A549 (cell line): ENCODE measurements at regions not wholly inside any gene's neighbourhood (a gene's known extent, or its start where the extent isn't known, plus 50 kb on each side); places are given as distances from the start of the nearest gene placed in this dataset.
"Not testable (repeated sequence)": the region's sequence is repeated elsewhere in the genome, so short reads cannot be mapped to it uniquely, and the experiment has no call there.

Experiments used
- ATAC-seq, 2 experiments: fragments of 200-7000 bp in 1 of 2; fragments of >200 bp in 1 of 2; cut with Nextera tagmentation in 1 of 2; cut with Tn5 transposase in 1 of 2; 3 replicates each; pipeline versions ENCODE4 v1.8.0 to v1.9.1; 2018 to 2020; ENCODE audit warnings: mild to moderate bottlenecking in 1 of 2, moderate library complexity in 1 of 2
- CTCF ChIA-PET: fragments of 300-600 bp; sonication (Branson Sonifier 250); formaldehyde crosslinking; extraction: SDS; loops from one replicate; lab custom pipeline; 2021; ENCODE audit warnings: antibody characterized with exemption, inconsistent platforms; lab: Yijun Ruan, JAX
- POLR2A ChIA-PET: fragments of 350-600 bp; formaldehyde crosslinking; extraction: SDS; loops from one replicate; lab custom pipeline; 2021; ENCODE audit warnings: antibody characterized with exemption, inconsistent platforms; lab: Yijun Ruan, JAX
- DNase-seq, 2 experiments: peaks; one replicate each; pipeline versions ENCODE4 v3.0.0 to v3.0.0-alpha.2; 2011 to 2016; ENCODE audit warnings: low read depth in 1 of 2, low spot score in 1 of 2
- FAIRE-seq: peaks from 2 replicates; lab custom pipeline; 2011; peaks lifted over from hg19 to GRCh38; lab: Jason Lieb, UNC
- H3K27ac ChIP-seq, 2 experiments: fragments of >200 bp; sonication (Bioruptor Twin); formaldehyde crosslinking; 3 replicates each; pipeline ENCODE4 v1.5.1; 2016 to 2017
- H3K4me1 ChIP-seq: fragments of >200 bp; sonication (Bioruptor Twin); formaldehyde crosslinking; 3 replicates; pipeline ENCODE4 v1.6.1; 2016
- H3K4me2 ChIP-seq: fragments of >200 bp; sonication (Bioruptor Twin); formaldehyde crosslinking; 3 replicates; pipeline ENCODE4 v1.6.1; 2016
- H3K4me3 ChIP-seq: fragments of >200 bp; sonication (Bioruptor Twin); formaldehyde crosslinking; 3 replicates; pipeline ENCODE4 v1.5.1; 2016
- H3K9me3 ChIP-seq: fragments of >200 bp; sonication (Bioruptor Twin); formaldehyde crosslinking; 3 replicates; pipeline ENCODE4 v1.6.1; 2016
- BHLHE40 ChIP-seq: IDR thresholded peaks from 2 replicates; pipeline ENCODE4 v1.6.1; 2012; ENCODE audit warnings: low read depth, low read length, inconsistent platforms
- CBX2 ChIP-seq: fragments of 200-600 bp; sonication (generic); IDR thresholded peaks from 2 replicates; pipeline ENCODE4 v1.6.1; 2016; ENCODE audit warnings: low read depth, mild to moderate bottlenecking, borderline replicate concordance
- CHD2 ChIP-seq: fragments of 150-350 bp; IDR thresholded peaks from 2 replicates; pipeline ENCODE4 v1.6.1; 2014; ENCODE audit warnings: low read length; ENCODE audit not compliant: partially characterized antibody
- ESRRA ChIP-seq: fragments of 150-350 bp; IDR thresholded peaks from 2 replicates; pipeline ENCODE4 v1.6.1; 2014; ENCODE audit warnings: mild to moderate bottlenecking, low read length, borderline replicate concordance
- FOSL2 ChIP-seq, 2 experiments: fragments of 450-650 bp in 1 of 2; fragments of >200 bp in 1 of 2; sonication (Bioruptor Twin) in 1 of 2; formaldehyde crosslinking; IDR thresholded peaks; 2 replicates each; pipeline versions ENCODE4 v1.5.0 to v1.6.1; 2016 to 2020; ENCODE audit warnings: mild to moderate bottlenecking in 1 of 2, moderate library complexity in 1 of 2
- HEYL ChIP-seq: fragments of 250-450 bp; sonication (Bioruptor Pico); IDR thresholded peaks from 2 replicates; pipeline ENCODE4 v1.8.0; 2021; ENCODE audit warnings: mild to moderate bottlenecking, moderate library complexity
- HOXB13 ChIP-seq: fragments of 250-450 bp; sonication (Bioruptor Pico); IDR thresholded peaks from 2 replicates; pipeline ENCODE4 v1.5.0; 2020; ENCODE audit warnings: low read depth, mild to moderate bottlenecking, moderate library complexity
- HOXB5 ChIP-seq: fragments of 250-450 bp; sonication (Bioruptor Pico); IDR thresholded peaks from 2 replicates; pipeline ENCODE4 v1.5.0; 2020; ENCODE audit warnings: mild to moderate bottlenecking, moderate library complexity
- KDM5A ChIP-seq: fragments of 200-600 bp; sonication (generic); IDR thresholded peaks from 2 replicates; pipeline ENCODE4 v1.6.1; 2016; ENCODE audit warnings: antibody characterized with exemption, mild to moderate bottlenecking
- PBX3 ChIP-seq: IDR thresholded peaks from 2 replicates; pipeline ENCODE4 v1.6.1; 2012
- PHF8 ChIP-seq: fragments of 200-600 bp; sonication (generic); IDR thresholded peaks from 2 replicates; pipeline ENCODE4 v1.6.1; 2016; ENCODE audit warnings: low read depth, mild to moderate bottlenecking, antibody characterized with exemption, moderate library complexity, borderline replicate concordance
- REST ChIP-seq: fragments of 200-600 bp; sonication (generic); IDR thresholded peaks from 2 replicates; pipeline ENCODE4 v1.6.1; 2016; ENCODE audit warnings: antibody characterized with exemption, mild to moderate bottlenecking, moderate library complexity
- SREBF2 ChIP-seq: fragments of 450-650 bp; IDR thresholded peaks from 2 replicates; pipeline ENCODE4 v1.6.1; 2014; ENCODE audit warnings: mild to moderate bottlenecking, moderate library complexity
- USF2 ChIP-seq: fragments of 450-650 bp; IDR thresholded peaks from 2 replicates; pipeline ENCODE4 v1.6.1; 2014; ENCODE audit warnings: antibody characterized with exemption
- ZC3H11A ChIP-seq: fragments of 450-650 bp; IDR thresholded peaks from 2 replicates; pipeline ENCODE4 v1.6.1; 2014; ENCODE audit warnings: antibody characterized with exemption, mild to moderate bottlenecking
- WGBS: methylation state at CpG from one replicate; pipeline ENCODE4 v1.1.6; 2017; ENCODE audit errors: missing lambda C conversion rate; 5-methylcytosine and 5-hydroxymethylcytosine counted together
- TF ChIP-seq, protein P1 (sequence below): fragments of >200 bp; sonication (Bioruptor Twin); formaldehyde crosslinking; IDR thresholded peaks from 3 replicates; pipeline ENCODE4 v1.5.1; 2016
- TF ChIP-seq, protein P2 (sequence below): fragments of 250-450 bp; sonication (Bioruptor Pico); IDR thresholded peaks from 2 replicates; pipeline ENCODE4 v1.5.0; 2021; ENCODE audit warnings: mild to moderate bottlenecking, moderate library complexity, borderline replicate concordance

GRCh38 chr1:213545181-213545580 lies 442.6 kb upstream of the PROX1 start:
- WGBS: 35% methylated on average over 4 of the region's 4 CpGs
- FAIRE-seq: not testable (repeated sequence)

DNA sequence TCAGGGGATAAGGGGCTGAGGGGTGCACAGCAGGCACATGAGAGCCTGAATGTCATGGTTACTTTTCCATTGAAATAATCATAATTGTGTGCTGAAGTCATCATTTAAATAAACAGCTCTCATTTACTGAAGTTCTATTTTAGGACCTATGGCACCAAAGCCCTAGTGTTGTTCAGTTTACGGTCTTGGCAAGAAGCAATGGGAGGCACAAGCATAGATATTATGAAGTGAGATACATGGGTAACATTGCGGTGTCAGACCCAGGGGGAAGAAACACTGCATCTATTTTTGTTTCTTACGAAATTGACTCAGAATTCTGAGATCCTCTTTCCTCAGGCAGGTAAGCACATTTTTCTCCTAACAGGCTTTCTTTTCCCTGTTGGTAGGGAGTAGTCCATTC lies 437.8 kb upstream of the PROX1 start:
- DNase-seq (no peak), FAIRE-seq (no peak)
- Histone ChIP-seq H3K9me3 (no peaks in the 10 kb centered on the region), H3K4me3 (no peak overlapping the region), H3K27ac (no peak overlapping the region)
- POLR2A ChIA-PET: no interaction called here
- WGBS: 48% methylated on average over 3 of the region's 3 CpGs
- TF ChIP-seq REST (no peak), SREBF2 (no peak), PHF8 (no peak), ESRRA (no peak)
- TF ChIP-seq, all 56 proteins: peak for 0
- Histone ChIP-seq H3K4me2 (no peak overlapping the region), H3K4me1 (no peaks in the 10 kb centered on the region)
- CTCF ChIA-PET: no interaction called here
- no peak for ATAC-seq

More at GRCh38 chr1:213545181-213545580, 442.6 kb upstream of the PROX1 start:
- ATAC-seq, POLR2A ChIA-PET, H3K4me1 ChIP-seq, H3K9me3 ChIP-seq, CTCF ChIA-PET, H3K27ac ChIP-seq, DNase-seq, H3K4me3 ChIP-seq, H3K4me2 ChIP-seq: not testable (repeated sequence)
- peak; percentile 9; the same call in 1 of the 2 replicates for TF ChIP-seq ZC3H11A

DNA sequence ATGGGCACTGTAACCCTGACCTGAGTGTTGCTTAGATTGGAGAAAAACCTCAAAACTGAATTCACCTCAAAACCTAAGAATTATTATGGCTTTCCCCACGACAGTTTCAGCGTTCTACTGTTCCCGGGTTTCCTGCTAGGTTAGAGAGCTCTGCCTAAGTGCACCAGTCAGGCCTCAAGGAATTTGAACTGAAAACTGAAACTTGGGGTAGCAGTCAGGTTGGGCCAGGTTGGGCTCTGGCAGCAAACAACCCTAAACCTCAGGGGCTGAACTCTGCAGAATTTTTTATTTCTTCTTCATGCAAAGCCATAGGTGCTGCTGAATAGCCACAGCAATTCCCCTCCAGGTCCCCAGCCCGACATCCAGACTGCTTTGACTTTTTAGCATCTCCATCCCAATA lies 437.0 kb upstream of the PROX1 start:
- Histone ChIP-seq H3K4me2 (no peak overlapping the region), H3K4me1 (no peaks in the 10 kb centered on the region), H3K4me3 (no peak overlapping the region)
- CTCF ChIA-PET: no interaction called here
- no peak for ATAC-seq
- no peak for TF ChIP-seq FOSL2 (IDR thresholded peaks at IDR 0.05)
- no peak for TF ChIP-seq FOSL2 (CRISPR knock-in tag; IDR thresholded peaks at IDR 0.05)
- no peak for TF ChIP-seq HEYL
- TF ChIP-seq HOXB5: no peak
- TF ChIP-seq, protein P1, sequence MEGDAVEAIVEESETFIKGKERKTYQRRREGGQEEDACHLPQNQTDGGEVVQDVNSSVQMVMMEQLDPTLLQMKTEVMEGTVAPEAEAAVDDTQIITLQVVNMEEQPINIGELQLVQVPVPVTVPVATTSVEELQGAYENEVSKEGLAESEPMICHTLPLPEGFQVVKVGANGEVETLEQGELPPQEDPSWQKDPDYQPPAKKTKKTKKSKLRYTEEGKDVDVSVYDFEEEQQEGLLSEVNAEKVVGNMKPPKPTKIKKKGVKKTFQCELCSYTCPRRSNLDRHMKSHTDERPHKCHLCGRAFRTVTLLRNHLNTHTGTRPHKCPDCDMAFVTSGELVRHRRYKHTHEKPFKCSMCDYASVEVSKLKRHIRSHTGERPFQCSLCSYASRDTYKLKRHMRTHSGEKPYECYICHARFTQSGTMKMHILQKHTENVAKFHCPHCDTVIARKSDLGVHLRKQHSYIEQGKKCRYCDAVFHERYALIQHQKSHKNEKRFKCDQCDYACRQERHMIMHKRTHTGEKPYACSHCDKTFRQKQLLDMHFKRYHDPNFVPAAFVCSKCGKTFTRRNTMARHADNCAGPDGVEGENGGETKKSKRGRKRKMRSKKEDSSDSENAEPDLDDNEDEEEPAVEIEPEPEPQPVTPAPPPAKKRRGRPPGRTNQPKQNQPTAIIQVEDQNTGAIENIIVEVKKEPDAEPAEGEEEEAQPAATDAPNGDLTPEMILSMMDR: no peak
- TF ChIP-seq USF2: no peak
- no peak for TF ChIP-seq CHD2
- no peak for TF ChIP-seq CBX2
- TF ChIP-seq BHLHE40: no peak
- TF ChIP-seq PBX3: no peak
- TF ChIP-seq, protein P2, sequence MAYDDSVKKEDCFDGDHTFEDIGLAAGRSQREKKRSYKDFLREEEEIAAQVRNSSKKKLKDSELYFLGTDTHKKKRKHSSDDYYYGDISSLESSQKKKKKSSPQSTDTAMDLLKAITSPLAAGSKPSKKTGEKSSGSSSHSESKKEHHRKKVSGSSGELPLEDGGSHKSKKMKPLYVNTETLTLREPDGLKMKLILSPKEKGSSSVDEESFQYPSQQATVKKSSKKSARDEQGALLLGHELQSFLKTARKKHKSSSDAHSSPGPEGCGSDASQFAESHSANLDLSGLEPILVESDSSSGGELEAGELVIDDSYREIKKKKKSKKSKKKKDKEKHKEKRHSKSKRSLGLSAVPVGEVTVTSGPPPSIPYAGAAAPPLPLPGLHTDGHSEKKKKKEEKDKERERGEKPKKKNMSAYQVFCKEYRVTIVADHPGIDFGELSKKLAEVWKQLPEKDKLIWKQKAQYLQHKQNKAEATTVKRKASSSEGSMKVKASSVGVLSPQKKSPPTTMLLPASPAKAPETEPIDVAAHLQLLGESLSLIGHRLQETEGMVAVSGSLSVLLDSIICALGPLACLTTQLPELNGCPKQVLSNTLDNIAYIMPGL (CRISPR knock-in tag): no peak
- TF ChIP-seq HOXB13 (CRISPR knock-in tag): no peak
- no peak for TF ChIP-seq REST
- no peak for TF ChIP-seq KDM5A
- TF ChIP-seq, all 56 proteins: peak for 0
- 5% methylated on average over 4 of the region's 4 CpGs for WGBS
- H3K27ac ChIP-seq: no peak overlapping the region
- POLR2A ChIA-PET: no interaction called here
- FAIRE-seq (no peak), DNase-seq (no peak)
- H3K9me3 ChIP-seq: no peaks in the 10 kb centered on the region
